ENCODE measurements at regions not wholly inside any gene's neighbourhood (a gene's known extent, or its start where the extent isn't known, plus 50 kb on each side); places are given as distances from the start of the nearest gene placed in this dataset.
"Not testable (repeated sequence)": the region's sequence is repeated elsewhere in the genome, so short reads cannot be mapped to it uniquely, and the experiment has no call there.

DNA sequence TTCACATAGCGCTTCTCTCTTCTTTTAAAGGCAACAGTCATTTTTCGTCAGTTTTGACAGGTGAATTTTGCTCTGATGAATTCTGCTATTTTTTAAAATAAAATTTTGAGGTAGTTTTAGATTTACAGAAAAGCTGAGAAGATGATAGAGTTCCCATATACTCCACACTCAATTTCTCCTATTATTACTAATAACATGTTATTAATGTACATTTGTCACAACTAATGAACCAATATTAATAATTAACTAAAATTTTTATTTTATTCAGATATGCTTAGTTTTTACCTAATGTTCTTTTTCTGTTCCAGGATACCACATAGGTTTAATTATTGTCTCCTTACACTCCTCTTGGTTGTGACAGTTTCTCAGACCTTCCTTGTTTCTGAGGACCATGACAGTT, 197.0 kb downstream of the ZC3H11B start:
- no peak for DNase-seq (ENCODE audit: extremely low read depth in 1 of 11, low read depth in 9 of 11, low spot score in 4 of 11)

DNA sequence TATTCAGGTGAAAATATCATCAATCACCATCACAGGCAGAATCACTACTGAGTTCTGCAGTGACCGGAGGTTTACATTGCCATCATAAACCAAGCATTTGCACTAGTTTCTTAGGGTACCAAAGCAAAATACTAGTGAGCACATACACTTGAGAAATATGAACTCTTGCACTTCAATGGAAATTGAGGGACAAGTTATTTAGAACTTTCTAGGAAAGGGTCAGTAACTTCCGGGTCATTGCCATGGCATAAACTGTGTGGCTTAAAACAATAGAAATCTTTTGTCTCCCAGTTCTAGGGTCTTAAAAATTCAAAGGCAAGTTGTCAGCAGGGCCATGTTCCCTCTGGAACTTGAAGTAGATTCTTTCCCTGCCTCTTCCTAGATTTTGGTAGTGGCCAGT, 197.5 kb downstream of the ZC3H11B start:
- DNase-seq (ENCODE audit: extremely low read depth in 1 of 11, low read depth in 9 of 11, low spot score in 4 of 11) = no peak

DNA sequence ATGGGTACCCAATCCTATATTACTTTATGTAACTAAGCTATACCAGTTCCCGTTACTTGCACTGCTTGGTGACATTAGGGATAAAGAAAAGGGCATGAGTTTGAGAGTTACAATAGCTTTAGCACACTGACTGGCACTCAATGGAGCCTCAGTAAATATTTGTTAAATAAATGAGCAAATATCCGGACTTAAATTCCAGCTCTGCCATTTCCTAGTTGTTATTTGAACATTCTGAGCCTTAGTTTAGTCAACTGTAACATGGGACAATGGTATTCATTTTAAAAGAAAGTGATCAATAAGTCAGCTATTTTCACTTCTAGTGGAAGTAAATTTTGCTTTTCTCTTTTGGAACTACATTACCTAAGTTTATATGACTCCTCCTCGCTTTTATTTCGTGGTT, 198.7 kb downstream of the ZC3H11B start:
- no peak for DNase-seq (ENCODE audit: extremely low read depth in 1 of 11, low read depth in 9 of 11, low spot score in 4 of 11)

DNA sequence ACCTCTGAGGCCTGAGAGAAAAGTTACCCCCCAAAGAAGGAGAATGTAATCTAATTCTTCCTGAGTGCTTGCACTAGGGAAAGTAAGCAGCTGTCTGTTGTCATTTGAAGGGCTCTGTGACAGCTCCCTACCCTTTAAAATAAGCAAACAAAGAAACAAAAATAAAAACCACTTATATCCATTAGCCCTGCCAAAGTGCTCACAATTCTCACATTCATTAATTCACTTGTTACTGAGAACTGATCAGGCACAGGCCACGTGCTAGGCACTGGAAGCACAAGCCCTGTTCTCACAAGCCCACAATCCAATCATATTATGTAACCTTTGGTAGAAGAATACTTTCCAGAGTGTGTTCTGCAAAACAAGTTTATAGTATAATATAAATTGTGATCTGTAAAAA, 199.4 kb downstream of the ZC3H11B start:
- peak in 5 of 11 donors; percentile 3 to 22 (median 6) for DNase-seq (ENCODE audit: extremely low read depth in 1 of 11, low read depth in 9 of 11, low spot score in 4 of 11)

DNA sequence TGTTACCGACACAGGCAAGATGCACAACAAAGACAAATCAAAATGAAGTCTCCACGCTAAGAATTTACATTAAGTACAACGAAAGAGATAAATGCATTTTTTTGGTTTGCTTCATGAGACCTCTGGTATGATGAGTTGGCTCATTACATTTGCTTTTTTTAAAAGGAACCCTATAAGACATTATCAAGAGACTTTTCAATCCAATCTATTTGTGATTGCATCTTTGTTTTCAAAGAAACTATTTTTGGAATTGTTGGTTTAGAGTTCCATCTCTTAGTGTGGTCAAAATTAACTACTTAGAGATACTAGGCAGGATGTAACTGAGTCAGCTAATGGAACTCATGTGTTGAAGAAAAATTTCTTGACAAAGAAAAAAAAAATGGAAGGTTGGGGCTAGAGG, 200.1 kb downstream of the ZC3H11B start:
- no peak for DNase-seq (ENCODE audit: extremely low read depth in 1 of 11, low read depth in 9 of 11, low spot score in 4 of 11)

DNA sequence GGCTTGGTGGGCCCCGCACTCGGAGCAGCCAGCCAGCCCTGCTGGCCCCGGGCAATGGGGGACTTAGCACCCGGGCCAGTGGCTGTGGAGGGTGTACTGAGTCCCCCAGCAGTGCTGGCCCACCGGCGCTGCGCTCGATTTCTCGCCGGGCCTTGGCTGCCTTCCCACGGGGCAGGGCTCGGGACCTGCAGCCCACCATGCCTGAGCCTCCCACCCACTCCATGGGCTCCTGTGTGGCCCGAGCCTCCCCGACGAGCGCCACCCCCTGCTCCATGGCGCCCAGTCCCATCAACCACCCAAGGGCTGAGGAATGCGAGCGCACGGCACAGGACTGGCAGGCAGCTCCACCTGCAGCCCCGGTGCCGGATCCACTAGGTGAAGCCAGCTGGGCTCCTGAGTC, 202.2 kb downstream of the ZC3H11B start:
- DNase-seq (ENCODE audit: extremely low read depth in 1 of 11, low read depth in 9 of 11, low spot score in 4 of 11) = not testable (repeated sequence)

DNA sequence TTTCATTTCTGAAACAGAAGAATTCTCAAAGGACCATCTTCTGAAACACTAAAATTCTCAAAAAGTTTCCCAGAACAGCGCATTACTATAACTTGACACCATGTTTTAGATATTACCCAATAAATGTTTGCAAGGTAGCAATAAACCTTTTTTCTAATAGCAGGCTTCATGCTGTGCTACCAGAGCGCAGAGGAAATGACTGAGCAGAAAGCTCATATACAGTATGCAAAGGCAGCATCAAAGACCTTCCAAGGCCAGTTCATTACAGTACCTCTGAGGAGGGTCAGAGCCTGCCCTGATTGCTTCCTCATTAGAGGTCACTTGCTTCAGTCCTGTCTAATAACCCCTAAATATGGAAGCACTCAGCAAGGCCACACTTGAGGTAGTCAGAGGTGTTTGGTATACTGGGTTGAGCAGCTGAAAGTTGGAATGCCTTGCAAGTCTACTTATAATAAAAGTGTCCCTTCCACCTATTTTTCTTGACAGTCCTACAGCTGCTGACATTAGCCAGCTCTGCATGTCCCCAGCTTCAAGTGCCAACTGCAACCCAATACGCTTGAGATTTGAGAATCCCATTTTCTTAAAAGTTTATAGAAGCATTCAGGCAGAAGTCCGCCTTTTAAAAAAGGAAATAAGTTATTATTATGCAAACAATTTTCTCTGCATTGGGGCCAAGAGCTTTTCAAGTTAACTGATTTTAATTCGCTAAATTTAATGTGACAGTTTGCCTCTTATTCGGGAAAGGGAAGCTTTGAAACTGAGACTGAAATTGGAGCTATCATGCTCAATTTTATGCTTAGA, 207.2 kb downstream of the ZC3H11B start:
- DNase-seq (ENCODE audit: extremely low read depth in 1 of 11, low read depth in 9 of 11, low spot score in 4 of 11) = no peak

DNA sequence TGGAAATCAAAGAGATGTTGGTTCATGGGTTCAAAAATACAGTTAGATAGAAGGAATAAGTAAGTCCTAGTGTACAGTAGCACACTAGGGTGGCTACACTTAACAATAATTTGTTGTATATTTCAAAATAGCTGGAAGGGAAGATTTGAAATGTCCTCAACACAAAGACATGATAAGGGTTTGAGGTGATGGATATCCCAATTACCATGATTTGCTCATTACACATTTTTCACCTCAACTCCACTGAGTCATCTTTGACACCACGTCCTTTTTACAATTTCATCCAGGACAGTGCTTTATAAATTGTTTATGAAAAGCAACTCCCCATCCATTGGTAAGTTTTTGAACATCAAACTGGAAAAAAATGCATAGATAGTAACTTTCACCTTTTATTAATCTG, 208.3 kb downstream of the ZC3H11B start:
- no peak for DNase-seq (ENCODE audit: extremely low read depth in 1 of 11, low read depth in 9 of 11, low spot score in 4 of 11)

DNA sequence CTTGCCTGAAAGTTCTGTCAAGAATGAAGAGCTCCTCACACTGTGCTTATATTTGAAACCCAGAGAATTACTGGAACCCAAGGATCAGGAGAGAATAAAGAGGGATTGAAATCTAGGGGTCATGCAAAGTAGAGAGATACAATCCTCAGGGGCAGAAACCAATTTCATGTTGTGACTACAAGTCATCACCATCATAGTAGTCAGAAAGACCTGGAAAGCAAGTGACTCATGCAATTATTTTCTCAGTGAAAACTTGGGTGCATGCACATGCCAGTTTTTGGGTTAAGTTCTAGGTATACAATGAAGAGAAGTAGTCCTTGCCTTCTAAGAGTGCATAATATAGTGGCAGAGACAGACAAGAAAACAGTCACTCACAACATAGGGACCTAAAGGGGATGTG, 210.0 kb downstream of the ZC3H11B start:
- DNase-seq (ENCODE audit: extremely low read depth in 1 of 11, low read depth in 9 of 11, low spot score in 4 of 11) = no peak

DNA sequence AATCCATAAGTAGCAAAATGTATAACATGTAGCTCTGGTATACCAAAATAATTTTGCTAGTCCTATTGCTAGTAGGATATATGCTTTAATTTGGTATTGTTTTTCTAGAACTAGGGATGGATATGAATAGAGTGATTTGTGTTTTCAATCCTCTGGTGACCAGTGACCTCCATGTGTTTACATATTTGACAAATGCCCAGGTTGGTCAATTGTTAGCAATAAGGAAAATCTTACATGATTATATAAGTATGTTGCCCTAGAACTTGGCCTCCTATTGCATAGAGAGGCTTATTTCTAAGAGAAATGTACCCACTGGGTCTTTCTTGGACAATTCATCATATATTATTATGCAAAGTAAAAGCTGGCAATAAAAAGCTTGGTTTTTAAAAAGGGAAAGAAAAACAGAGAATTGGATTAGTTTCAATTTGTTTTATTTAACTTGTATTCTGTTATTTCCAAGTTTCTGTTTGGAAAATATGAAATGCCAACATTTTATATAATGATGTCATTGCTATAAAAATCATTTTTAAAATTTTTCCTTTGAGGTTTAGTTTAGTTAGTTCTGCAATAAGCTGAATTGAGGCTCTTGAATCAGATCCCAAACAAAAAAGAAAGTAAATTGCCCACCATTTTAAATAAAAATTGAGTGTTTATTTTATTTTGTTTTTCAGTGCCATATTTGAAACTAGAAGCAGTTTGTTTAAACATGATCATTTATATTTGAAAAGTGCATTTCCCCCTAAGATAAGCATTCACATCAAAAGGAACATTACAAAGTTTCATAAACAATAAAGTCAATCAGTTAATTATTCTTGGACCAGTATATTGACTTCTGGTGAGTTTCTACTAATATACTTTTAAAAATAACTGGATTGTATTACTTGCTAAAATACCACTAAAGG, 210.9 kb downstream of the ZC3H11B start:
- DNase-seq (ENCODE audit: extremely low read depth in 1 of 11, low read depth in 9 of 11, low spot score in 4 of 11) = no peak

DNA sequence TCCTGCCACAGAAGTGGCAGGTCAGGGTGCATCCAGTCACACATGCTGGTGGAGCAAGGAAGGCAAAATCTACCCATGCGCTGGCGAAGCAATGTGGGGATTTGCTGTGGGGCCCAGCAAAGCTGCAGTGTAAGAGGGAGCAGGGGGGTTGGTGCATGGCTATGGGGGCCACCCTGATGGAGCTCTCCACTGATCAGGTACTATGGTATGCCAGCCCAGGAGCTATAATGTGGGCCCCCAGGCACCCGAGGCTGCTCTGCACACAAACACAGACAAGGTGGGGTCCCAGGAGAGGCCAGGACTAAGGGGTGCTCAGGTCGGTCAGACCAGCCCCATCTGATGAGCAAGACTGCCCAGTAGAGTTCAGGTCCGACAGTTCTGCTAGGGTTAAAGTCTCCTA, 213.5 kb downstream of the ZC3H11B start:
- no peak for DNase-seq (ENCODE audit: extremely low read depth in 1 of 11, low read depth in 9 of 11, low spot score in 4 of 11)

DNA sequence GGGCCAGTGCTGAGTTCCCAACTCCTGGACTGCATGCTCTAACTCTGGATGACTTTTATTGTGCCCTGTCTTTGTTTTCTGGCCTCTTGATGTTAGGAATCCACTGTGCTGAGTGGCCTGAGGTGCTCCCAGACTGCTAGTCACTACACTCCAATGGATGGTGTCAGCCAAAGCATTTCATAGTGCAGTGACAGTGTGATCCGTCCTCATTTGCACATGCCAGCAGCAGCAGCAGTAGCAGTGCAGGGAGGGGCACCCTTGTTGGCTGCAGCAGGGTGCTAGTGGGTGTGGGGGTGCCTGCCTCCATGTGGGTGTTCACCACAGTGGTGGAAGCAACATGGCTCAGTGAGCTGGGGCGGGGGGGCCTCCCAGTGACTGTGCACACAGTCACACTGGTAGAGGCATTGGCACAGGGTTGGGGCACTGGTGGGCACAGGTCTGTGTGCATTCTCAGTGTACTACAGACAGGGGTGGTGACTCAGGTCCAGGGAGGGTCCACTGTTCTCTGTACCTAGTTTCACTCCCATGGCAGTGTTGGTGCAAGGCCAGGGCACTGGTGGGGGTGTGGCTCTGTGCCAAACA, 214.0 kb downstream of the ZC3H11B start:
- DNase-seq (ENCODE audit: extremely low read depth in 1 of 11, low read depth in 9 of 11, low spot score in 4 of 11) = no peak

DNA sequence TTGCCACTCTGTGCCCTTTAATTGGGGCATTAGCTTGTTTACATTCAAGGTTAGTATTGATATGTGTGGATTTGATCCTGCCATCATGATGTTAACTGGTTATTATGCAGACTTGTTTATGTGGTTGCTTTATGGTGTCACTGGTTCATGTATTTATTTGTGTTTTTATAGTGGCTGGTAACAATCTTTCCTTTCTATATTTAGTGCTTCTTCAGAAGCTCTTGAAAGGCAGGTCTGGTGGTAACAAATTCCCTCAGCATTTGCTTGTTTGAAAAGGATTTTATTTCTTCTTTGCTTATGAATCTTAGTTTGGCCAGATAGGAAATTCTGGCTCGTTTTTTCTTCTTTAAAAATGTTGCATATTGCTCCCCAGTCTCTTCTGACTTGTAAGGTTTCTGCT, 215.4 kb downstream of the ZC3H11B start:
- DNase-seq (ENCODE audit: extremely low read depth in 1 of 11, low read depth in 9 of 11, low spot score in 4 of 11) = no peak

DNA sequence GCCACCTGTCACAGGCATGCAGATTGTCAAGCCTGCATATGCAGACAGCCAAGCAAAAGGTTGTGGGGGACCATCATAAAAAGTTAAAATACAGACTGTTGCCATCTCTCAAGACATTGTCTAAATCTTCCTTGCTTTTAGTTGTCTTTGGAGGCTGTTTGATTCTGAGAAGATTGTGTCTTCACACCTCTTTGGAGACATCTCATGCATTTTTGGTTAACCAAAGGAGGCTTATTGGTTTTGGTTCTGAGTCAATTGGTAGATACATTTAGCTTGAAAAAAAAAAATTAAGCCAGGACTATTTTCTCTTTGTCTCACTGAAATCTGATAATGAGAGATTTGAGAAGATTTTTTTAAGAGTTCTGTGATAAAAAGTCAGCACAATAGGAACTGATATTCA, 217.6 kb downstream of the LYPLAL1 start:
- DNase-seq (ENCODE audit: extremely low read depth in 1 of 11, low read depth in 9 of 11, low spot score in 4 of 11) = no peak

DNA sequence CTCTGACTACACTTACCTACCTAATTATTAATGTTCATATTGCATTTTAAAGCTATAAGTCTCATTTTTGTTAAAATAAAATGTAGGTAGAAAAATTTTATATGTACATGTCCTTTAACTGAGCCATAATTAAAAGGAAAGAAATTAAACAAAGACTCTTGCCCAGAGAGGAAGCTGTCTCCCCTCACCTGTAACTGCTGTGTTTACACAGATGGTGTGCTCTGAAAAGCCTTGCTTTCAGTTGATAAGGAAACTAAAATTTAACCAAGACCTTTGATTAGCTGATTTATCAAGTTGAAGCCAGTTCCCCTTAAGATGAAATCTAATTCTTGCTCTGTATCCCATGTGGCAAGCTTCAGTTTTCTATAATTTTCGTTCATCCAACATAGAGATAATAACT, 213.5 kb downstream of the LYPLAL1 start:
- no peak for DNase-seq (ENCODE audit: extremely low read depth in 1 of 11, low read depth in 9 of 11, low spot score in 4 of 11)

DNA sequence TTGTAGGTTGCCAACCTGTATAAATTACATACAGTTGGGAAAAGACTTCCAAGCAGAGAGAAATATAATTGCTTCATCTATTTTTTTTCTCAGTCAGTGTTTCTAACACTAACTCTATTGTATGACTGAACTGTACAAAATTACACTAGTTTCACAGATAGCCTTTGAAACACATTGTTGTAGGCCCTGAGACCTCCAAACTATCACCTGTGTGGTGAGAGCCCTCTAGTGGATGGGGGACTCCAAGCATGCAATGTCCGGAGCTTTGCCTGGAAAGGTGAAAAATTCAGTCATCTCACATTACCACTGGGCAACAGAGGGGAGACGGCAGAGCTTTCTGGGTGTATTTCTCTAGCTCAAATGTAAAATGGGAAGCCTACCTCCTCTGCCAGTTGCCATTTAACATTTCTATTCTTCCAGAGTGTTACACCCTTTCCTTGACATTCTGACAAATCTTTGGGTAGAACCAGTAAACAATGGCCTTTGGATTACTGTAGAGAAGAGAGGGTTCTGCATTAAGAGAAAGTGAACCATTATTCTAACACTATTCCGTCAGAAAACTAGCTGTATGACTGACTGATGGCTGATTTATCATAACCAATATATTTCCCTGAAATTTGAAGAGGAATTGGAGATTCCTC, 212.2 kb downstream of the LYPLAL1 start:
- peak in 8 of 11 donors; percentile 9 to 46 (median 17) for DNase-seq (ENCODE audit: extremely low read depth in 1 of 11, low read depth in 9 of 11, low spot score in 4 of 11)

DNA sequence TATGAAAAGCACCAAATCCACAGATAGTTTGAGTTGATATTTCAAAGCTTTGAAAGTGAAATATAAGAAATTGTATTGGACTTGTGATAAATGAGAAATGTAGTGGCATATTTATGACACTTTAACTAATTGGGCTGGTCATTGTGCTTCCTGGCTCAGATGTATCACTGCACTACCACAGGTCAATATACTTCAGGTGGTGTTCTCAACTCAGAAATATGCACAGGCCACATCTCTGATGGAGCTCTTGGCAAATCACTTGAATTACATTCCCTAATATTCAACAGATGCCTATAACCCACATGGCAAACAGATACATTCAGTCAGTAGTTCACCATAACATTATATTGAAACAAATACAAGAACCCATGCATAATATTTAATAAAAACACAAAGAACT, 209.6 kb downstream of the LYPLAL1 start:
- no peak for DNase-seq (ENCODE audit: extremely low read depth in 1 of 11, low read depth in 9 of 11, low spot score in 4 of 11)

DNA sequence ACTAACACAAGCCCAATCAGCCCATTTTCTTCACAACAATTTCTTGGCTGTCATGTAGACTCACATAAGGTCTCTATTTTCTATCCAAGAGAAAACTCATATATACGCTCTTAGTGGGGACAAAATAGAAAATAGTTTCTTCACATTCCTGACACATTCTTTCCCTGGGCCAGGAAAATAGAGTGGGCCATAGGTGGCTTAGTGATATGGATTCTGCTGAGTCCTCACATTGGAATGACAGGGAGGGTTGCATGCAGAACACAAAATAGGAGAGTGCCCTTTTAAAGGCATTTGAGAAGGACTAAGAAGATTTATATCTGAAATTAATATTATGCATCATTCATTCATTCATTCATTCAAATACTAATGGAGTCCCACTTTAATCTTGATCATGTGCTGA, 207.7 kb downstream of the LYPLAL1 start:
- no peak for DNase-seq (ENCODE audit: extremely low read depth in 1 of 11, low read depth in 9 of 11, low spot score in 4 of 11)

DNA sequence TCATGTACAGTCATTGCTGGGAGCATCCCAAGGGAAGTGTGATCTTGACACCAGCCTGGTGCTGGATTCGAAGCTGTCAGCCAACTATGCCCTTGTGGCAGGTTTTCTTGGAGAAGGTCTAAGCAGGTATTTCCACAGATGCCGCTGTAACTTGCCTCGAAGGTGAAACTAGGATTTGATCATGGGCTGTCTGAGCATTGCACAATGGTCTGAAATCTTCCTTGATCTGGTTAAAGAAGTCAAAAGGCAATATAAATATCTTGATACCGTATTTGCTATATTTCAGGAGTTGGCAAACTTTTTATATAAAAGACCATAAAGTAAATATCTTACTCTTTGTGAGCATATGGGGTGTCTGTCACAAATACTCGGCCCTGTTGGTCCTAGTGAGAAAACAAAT, 206.8 kb downstream of the LYPLAL1 start:
- DNase-seq (ENCODE audit: extremely low read depth in 1 of 11, low read depth in 9 of 11, low spot score in 4 of 11) = no peak

DNA sequence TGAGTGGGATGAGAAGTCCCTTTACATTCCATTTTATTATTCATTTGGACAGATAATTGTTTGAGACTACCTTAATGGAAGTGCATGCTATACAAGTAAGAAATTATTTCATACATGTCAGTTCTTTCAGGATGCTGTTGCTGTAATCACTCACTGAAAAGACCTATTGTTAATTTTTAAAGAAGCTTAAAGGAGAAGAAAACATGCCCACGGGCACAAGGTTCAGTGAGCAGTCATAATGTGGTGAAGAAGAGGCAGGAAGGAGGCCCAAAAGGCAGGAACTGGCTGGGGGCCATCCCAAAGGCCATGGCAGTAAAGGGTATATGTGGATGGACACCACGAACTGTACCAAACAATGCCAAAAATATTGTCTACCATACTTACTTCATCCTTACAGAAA, 206.0 kb downstream of the LYPLAL1 start:
- DNase-seq (ENCODE audit: extremely low read depth in 1 of 11, low read depth in 9 of 11, low spot score in 4 of 11) = no peak
